ENCODE measurements at regions not wholly inside any gene's neighbourhood (a gene's known extent, or its start where the extent isn't known, plus 50 kb on each side); places are given as distances from the start of the nearest gene placed in this dataset.

DNA sequence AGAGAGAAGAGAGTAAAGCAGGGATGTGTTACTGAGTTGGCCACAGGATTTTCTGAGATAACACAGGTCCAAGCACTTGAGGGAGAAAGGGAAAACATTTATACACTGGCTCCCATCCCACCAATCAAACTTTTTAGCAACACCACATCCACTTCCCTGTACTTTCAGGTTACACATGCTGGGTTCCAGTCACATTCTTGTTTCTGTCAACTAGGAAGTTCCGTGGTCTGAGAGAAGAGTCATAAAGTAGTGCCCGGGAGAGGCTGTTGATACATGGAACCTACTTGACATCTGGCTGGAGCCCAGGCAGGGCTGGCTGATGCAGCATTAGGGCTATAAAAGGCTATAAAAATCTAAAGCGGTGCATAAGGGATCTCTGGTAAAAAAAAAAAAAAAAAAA lies 473.9 kb upstream of the COX7C start:
- DNase-seq (ENCODE audit: low read depth), result no peak
- TF ChIP-seq, protein P1, sequence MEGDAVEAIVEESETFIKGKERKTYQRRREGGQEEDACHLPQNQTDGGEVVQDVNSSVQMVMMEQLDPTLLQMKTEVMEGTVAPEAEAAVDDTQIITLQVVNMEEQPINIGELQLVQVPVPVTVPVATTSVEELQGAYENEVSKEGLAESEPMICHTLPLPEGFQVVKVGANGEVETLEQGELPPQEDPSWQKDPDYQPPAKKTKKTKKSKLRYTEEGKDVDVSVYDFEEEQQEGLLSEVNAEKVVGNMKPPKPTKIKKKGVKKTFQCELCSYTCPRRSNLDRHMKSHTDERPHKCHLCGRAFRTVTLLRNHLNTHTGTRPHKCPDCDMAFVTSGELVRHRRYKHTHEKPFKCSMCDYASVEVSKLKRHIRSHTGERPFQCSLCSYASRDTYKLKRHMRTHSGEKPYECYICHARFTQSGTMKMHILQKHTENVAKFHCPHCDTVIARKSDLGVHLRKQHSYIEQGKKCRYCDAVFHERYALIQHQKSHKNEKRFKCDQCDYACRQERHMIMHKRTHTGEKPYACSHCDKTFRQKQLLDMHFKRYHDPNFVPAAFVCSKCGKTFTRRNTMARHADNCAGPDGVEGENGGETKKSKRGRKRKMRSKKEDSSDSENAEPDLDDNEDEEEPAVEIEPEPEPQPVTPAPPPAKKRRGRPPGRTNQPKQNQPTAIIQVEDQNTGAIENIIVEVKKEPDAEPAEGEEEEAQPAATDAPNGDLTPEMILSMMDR (conservative IDR thresholded peaks at IDR 0.05; ENCODE audit: low read length), result no peak
- no peak overlapping the region for H3K4me3 ChIP-seq (ENCODE audit: low read length)

DNA sequence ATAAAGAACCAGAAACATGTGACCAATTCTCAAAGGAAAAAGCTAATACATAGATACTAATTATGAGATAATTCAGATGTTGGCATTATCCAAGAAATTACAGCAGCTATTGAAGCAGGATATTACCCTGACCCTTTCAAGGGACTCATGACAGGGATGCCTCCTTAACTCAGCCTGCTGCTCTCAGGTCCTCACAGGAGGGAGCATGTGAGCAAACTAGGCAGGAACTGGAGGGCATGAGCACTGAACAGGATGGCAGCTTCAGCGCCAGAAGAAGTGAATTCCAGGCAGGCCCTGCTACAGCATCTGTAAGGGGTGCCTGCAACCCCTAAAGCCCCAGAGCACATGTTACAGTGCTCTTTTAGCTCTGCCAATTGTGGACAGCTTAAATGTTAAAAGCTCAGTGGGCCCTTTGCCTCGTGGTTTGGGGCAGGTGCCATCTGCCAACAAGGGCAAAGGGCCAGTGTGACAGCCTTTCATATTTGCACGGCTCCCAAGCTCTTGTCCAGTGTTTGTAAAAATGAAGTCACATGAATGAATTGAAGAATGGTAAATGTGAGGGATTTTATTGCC lies 464.7 kb upstream of the COX7C start:
- DNase-seq (ENCODE audit: low read depth), result no peak
- no peak overlapping the region for H3K4me3 ChIP-seq (ENCODE audit: low read length)
- TF ChIP-seq, protein P1 (conservative IDR thresholded peaks at IDR 0.05; ENCODE audit: low read length), result no peak

DNA sequence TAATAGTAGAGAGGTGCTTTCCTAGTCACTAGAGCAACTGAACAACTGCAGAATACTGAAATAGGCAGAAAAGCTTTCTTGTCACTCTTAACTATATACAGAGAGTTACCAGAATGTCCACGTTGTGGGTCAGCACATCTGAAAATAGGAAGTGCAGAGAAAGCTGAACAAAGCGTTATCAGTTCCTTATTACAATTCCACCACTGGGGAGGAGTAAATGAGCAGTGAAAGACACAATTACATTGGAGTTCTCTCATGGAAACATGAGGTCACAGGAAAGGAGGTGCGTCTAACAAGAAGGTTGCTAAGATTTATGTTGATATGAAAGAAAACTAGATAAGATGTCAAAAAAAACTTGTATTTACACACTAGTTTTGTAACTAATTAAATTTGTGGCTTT lies 461.9 kb upstream of the COX7C start:
- no peak overlapping the region for H3K4me3 ChIP-seq (ENCODE audit: low read length)
- TF ChIP-seq, protein P1 (conservative IDR thresholded peaks at IDR 0.05; ENCODE audit: low read length), result no peak
- DNase-seq (ENCODE audit: low read depth), result no peak

DNA sequence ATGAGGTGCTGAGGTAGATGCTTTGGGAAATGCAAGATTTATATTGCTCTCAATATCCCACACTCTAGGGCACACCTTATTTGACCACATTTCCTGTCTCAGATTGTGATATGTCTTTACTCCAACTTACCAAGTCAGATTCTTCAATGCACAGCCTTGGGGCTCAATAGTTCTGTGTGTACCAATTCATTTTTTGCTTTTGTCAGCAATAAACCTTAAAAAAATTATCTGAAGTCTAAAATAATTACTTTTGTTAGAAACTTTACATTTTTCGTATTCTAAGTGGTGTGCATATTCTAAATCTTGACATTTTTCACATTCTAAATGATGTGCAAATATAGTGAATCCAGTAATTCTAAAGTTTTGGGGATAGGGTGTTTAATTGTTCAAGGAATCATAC lies 447.5 kb upstream of the COX7C start:
- TF ChIP-seq, protein P1 (conservative IDR thresholded peaks at IDR 0.05; ENCODE audit: low read length), result no peak

DNA sequence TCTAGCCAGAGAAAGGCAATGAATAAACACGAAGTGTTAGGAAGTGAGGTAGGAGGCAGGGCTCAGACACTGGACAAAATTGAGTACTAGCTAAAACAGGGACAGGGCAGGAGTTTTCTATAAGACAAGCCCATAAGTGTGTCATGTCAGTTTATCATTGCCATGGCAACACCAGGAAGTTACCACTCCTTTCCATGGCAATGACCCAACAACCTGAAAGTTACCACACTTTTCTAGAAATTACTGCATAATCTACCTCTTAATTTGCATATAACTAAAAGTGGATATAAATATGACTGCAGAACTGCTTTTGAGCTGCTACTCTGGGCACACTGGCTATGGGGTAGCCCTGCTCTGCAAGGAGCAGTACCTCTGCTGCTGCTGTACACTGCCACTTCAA lies 442.5 kb upstream of the COX7C start:
- TF ChIP-seq, protein P1 (conservative IDR thresholded peaks at IDR 0.05; ENCODE audit: low read length), result no peak
- DNase-seq (ENCODE audit: low read depth), result no peak
- H3K4me3 ChIP-seq (ENCODE audit: low read length), result no peak overlapping the region

More for the DNA sequence above, 447.5 kb upstream of the COX7C start:
- no peak for DNase-seq (ENCODE audit: low read depth)
- H3K4me3 ChIP-seq (ENCODE audit: low read length), result no peak overlapping the region

DNA sequence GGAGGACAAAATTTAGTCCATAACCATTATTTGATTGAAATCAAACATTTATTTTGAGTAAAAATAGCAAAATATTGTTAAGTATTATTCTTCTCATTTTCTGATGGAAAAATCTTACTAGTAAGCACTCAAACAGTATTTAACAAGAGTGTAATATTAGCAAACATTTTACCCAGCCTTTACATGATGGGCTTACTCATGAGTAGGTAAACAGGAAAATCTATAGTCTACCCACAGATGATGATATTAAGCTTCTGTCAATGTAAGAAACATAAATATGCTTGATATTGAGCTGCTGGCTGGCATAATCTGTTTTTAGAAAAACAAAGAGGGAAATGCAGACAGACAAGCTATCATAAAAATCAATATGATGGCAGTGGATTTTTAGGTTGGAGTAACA lies 418.5 kb upstream of the COX7C start:
- H3K4me3 ChIP-seq (ENCODE audit: low read length), result no peak overlapping the region

DNA sequence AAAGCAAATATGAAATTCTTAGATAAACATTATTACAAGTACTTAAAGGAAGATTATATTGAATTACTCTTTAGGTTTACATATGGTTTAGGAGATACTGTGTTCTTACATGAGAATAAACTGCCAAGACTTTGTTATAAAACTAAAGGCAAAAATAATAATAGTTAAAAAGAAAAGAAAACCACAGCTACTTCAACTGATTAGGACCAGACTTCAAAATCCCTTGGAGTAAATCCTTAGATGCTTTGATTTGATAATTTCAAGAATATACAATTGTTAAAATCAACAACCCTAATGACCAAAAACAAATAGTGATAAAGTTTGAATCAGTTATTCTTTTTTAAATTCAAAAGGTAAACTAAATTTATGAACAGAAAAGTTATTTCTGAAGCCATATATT lies 389.6 kb upstream of the COX7C start:
- TF ChIP-seq, protein P1 (conservative IDR thresholded peaks at IDR 0.05; ENCODE audit: low read length), result no peak
- H3K4me3 ChIP-seq (ENCODE audit: low read length), result no peak overlapping the region
- no peak for DNase-seq (ENCODE audit: low read depth)

More for the DNA sequence above, 418.5 kb upstream of the COX7C start:
- DNase-seq (ENCODE audit: low read depth), result no peak
- TF ChIP-seq, protein P1 (conservative IDR thresholded peaks at IDR 0.05; ENCODE audit: low read length), result no peak

Measured in AG10803 (cell line).